GM19397 (cell line): ENCODE measurements at regions not wholly inside any gene's neighbourhood (a gene's known extent, or its start where the extent isn't known, plus 50 kb on each side); places are given as distances from the start of the nearest gene placed in this dataset.
A peak's percentile ranks its signal among the peaks of the same experiment; 100 is the strongest.
"Not testable (repeated sequence)": the region's sequence is repeated elsewhere in the genome, so short reads cannot be mapped to it uniquely, and the experiment has no call there.

Experiments used
- ATAC-seq: cut with Tn5 transposase; IDR thresholded peaks from one replicate; pipeline ENCODE4 v1.9.1; 2021; ENCODE audit warnings: mild to moderate bottlenecking, moderate library complexity; ENCODE audit not compliant: unreplicated experiment

DNA sequence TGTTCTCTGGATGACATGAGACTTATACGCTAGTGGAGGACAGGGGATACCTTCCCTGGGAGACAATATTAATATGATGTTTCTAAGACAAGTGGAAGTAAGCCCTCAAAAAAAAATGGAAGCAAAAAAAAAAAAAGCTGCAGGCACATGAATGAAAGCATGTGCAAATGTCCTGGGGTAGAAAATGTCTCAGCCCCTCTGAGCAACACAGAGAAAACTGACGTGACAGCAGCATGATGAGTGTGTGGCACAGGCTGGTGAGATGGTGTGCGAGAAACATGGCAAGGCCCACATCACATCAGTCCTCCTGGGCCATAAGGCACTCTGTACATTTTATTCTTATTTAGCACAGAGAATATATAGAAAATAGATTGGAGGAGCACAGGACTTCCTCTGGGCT, 254.7 kb upstream of the PFKP start:
- no peak for ATAC-seq

DNA sequence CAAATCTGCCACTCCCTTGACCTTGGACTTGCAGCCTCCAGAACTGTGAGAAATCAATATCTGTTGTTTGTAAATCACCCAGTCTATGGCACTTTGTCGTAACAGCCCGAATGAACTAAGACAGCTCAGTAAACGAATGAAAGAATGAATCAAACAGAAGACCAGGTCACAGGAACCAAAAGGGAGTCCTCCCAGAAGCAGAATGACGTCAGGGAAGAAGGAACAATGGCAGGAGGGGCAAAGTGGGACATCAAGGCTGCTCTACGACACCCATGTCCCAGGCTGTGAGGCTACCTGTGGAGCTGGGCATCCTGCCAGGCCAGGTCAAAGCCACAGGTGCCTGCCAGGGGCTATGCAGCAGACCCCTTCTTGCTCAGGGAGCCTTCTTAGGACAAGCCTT, 267.2 kb upstream of the PFKP start:
- ATAC-seq: no peak

DNA sequence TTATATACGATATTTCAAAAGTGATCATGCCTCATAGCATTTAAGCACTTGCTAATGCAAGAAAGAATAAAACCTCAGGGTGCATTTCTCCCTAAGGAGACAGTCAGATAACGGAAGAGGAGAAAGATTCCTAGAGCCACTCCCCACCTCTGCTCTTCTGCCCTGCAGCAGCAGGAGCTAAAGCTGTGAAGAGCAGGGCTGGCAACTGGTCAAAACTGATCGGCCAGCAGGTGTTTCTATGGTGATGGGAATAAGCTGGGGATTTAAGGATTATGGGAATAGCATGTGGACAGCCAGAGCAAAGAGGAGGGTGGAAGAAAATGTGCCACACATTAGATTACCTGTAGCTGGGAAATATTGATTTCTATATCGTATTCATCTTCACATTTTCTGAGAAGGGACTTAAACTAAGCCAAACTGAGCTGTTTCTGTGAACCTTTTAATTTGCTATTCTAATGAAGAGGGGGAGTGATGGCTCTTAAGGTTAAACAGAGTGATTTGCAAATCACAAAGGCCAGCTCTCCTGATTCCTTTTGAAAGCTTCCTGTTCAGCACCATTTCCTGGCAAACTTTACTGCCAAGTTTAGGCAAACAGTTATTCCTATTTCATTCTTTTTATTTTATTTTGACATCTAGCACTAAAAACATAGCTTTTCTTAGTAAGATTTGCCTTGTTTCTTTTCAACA, 268.9 kb upstream of the PFKP start:
- no peak for ATAC-seq

DNA sequence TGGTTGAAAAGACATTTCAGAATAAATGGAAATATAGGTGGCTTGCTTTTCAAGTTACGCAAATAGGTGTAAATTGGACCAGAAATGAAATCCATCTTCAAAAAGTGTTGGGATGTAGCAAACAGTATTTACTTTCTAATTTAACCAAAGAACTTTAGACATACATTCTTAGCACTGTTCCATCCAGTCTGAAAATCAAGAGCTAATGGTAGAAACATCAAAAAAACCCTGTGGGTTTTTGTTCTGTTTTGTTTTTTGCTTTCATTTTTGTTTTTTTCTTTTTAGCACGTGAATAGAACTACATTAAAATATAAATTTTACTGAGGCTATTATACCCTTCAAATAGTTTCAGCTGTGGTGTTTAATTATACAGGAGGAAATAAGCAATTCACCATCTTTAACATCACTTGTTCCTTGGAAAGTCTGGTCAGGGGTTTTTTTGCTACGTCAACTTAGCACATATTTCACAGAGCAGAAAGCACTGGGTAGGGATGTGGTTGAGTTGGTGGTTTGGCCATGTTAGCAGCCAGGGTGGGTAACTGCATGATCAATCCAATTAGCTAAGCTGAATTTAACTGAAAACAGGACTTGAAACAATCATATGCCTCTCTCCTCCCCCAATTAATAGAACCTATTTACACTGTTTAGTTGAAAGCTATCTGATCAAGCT, 275.4 kb upstream of the PFKP start:
- peak; percentile 89 for ATAC-seq

DNA sequence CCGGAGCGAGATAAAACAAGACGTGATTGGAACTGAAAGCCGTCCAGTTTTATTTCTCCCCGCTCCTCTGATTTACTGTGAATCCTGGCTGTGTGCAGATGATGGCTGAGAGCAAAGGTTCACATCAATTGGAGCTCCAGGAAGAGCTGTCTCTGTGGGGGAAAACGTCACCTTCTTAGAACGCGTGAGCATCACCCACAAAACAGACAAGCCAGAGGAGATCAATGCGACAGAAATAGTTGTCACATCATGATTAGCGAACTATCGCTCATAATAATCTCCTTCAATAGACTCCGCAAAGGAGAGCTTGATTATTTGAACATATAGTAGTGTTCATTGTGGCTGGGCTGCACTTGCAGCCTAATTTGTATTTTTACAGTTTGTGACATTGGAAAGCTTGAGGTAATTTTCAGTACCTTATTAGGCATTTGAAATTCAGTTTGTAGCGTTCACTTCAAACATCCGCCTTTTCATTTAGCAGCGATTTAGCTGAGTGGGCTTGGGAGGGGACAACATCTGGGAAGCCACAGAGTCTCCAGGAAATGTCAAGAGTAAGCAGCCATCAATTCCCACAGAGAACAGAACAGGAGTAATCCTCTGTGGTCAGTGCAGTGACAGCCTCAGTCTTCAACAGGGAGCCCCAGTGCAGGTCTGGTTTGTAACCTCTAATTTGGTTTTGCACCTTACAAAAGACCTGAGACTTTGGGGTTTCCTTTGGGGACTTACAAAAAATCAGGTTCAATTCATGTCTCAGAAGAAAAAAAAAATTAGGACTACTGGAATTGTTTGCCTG, 276.8 kb upstream of the PFKP start:
- ATAC-seq: no peak

DNA sequence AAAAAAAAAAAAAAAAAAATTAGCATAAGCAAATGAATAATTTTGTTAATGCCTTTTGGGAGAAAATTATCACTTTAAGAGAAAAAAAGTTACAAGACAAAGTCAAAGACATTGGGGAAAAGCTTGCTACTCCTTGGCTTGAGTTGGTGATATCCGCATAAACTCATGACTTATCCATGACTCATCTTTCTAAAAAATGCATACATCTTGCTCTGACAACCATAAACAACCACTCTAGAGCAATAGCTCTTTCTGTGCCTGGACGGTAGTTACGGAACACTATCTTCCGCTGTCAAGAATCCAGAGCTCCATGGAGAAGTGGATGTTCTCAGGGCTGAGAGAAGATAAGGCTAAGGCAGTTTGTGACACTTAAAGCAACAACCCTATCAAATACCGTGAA, 281.1 kb upstream of the PFKP start:
- no peak for ATAC-seq

DNA sequence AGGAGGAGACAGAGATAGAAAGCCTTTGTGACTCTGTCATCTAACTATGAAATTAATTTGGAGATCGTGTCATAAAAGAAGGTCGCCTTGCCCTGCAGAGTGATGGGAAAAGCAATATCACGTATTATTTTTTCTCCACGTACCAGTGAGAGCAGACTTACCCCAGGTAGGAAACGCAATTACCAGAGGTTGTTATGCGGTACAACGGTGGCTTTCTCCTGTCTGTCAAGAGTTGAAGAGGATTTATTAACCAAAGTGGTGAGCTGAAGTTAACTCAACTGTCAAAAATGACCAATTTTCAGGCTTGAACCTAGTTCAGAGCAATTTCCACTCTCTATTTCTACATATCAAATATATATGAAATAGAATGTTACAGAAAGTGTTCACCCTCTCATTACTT, 282.6 kb upstream of the PFKP start:
- ATAC-seq: no peak

DNA sequence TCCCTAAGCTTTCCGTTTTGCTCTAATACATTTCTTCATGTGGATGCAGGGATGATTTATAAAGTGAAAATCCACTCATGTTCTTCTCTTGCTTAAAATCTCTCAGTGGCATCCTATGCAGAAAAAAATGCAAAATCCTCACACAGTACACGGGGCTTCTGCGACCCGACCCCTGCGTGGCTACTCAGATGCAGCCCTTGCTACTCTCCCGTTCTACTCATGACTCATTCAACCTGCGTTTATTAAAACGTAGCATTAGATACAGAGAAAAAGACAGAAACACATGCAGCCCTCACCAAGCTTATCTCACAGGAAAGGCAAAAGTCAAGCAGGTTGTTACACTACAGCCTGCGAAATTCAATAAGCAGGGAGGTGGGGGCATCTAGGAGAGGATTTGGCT, 284.4 kb upstream of the PFKP start:
- ATAC-seq: no peak

DNA sequence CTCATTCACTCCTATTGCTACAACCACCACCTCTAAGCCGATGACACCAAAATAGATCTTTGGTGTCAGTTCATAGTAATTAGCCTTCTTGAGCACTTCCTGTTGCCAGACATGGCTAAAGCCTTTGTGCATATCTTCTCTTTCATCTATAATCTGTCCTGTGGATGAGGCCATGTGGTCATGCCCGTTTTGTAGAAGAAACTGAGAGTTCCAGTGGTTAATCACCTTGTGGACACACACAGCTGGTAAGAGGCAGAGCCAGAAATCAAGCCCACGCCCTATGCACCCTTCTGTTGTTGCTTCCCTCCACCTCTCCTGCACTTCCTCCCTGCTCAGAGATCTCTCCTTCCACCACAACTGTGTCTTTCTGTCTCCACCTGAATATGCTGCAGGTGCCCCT, 285.1 kb upstream of the PFKP start:
- ATAC-seq: no peak

DNA sequence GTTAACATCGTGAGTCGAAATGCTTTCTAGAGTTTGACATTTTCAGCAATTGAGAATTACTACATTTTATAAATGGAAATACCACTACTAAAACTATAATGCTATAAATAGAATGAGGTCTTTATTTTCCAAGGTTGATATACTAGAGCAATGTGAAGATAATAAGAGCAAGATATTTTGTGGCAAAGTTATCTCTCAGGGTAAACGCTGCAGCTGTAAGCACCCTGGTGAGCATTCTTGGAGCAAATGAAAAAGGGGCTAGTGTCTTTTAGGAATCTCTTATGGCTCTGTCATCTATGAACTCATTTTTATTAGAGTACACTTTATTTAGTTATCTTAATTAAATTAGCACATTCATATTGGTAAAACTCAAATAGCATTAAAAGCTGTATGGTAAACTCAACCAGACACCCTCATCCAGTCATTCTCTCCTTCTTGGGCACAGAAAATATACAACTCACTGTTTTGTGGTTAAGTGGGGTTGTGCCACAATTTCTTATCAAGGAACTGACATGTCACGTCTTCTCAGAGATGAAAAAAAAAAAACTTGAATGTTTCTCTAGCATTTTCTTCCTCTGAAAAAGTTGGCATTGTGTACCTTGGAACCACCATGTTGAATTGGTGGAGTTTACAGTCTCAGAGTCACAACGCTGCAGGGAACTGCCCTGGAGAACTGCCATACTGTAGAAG, 289.5 kb upstream of the PFKP start:
- ATAC-seq: no peak

DNA sequence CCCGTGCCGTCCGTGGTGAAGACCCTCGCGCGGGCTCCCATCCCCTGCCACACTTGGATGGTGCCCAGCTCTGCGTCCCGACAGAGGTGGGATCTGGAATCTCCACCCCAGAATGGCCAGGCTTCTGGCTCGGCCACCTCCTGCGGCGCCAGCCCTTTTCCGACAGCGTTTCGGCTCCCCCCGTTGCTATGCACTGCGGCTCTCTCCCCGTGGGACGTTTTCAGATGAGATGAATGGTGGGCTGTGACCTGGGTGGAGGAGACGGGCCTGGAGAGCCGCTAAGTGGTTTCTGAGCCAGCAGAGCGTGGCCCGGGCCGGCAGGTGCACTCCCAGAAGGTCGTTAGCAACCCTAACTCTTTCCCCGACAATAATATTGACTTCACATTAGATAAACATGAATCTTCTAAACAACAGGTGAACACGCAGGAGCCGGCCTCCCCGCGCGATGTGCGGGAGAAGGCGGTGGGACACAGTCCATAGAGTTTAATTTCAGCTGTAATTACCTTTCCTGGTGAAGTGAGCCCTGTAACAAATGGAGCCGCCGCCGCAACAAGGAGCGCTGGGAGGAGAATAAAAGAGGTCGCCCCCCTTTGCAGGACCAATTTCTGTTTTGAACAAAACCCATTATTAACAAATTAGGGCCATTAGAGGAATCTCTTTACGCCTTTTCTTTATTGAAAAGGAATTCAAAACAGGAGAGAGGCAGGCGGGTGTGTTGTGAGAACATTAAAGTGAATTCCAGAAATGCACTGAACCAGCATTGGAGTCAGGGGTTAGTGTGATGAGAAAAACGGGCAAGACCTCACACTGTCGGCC, 294.3 kb upstream of the PFKP start:
- no peak for ATAC-seq

DNA sequence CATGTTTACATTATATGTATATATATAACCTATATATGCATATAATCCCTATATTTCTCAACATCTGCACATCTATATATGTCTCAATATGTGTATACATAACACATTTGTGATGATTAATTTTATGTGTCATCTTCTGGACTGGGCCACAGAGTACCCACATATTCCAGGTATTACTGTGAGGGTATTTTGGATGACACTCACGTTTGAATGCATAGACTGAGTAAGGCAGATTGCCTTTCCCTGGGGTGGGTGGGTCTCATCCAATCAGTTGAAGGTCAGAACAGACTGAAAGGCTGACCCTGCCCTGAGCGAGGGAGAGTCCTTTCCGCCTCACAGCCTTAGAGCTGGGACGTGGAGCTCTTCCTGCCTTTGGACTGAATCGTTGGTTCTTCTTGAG, 295.2 kb upstream of the PFKP start:
- ATAC-seq: no peak

DNA sequence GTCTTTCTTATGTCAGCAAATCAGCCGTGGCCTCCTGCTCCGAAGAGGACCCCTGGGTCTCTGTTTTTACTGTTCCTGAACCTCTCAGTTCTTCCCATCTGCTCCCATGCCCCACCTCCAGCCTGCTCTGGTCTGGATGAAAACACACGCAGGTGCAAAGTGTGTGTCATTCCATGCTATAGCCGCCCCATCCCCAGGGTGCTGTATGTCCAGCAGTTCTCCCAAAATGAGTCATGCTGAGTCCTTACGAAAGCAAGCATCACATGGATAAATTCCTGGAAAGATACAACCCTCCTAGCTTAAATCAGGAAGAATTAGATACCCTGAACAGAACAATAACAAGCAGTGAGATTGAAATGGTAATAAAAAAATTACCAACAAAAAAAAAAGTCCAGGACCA, 300.1 kb upstream of the PFKP start:
- ATAC-seq: not testable (repeated sequence)

DNA sequence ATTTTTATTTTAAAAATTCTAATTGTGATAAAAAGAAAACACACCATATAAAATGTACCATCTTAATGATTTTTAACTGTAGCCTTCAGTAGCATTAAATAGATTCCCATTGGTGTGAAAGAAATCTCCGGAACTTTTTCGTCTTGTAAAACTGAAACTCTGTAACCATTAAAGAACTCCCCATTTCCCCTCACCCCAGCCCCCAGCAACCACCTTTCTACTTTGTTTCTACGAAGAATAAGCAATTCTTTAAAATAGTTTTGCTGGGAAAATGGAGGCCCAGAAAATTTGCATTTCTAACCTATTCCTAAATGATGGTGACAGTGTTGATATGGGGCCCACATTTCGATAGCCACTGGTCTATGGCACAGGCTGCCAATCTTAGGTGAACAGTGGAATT, 305.4 kb upstream of the PFKP start:
- no peak for ATAC-seq

DNA sequence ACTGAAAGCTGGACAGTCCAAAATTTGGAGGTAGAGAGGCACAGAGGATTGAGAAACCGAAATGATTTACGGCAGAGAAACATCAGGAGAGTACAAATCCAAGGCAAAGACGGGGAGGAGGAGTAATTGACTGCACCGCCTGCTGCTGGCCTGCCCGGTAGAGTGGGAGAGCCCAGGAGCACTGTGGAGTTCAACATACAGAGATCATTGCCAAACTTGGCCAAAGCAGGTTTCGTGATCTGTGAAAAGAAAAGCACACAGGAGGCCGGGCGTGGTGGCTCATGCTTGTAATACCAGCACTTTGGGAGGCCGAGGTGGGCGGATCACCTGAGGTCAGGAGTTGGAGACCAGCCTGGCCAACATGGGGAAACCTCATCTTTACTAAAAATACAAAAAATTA, 306.0 kb upstream of the PFKP start:
- ATAC-seq: no peak

DNA sequence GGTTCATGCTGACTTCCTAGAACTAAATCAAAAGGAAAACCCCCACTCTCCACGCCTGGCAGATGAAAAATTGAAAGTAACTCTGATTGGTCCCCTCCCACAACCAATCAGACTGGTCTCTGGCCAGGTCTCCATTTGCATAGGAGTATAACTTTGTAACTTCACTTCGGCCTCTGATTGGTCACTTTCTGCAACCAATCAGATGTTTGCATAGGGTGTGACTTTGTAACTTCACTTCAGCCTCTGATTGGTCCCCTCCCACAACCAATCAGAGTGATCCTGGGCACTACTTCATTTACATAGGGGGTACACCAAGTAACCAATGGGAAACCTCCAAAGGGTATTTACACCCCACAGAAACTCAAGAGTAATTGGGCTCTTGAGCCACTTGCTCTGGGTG, 306.6 kb upstream of the PFKP start:
- no peak for ATAC-seq

DNA sequence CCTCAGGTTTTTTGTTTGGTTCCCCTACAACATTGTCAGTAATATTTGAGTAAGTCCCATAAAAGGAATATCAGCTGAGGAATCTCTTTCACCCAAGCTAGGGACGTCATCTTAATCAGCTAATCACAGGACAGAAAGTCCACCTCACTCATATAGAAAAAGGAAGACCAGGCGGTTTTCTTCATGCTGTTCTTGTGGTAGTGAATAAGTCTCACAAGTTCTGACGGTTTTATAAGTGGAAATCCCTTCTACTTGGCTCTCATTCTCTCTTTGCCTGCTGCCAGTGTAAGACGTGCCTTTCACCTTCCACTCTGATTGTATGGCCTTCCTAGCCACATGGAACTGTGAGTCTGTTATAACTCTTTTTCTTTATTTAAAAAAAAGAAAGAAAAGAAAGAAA, 308.1 kb upstream of the PFKP start:
- no peak for ATAC-seq

DNA sequence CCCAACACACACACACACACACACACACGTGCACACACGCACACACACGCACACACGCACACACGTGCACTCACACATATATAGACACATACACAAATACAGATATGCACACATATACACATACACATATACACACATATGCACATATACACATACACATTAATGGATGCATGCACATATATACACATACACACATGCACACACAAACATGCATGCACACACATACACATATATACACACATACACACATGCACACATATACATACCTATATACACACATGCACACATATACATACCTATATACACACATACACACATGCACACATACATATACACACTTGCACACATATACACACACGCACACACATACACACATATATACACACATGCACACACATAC, 312.4 kb upstream of the PFKP start:
- ATAC-seq: no peak

DNA sequence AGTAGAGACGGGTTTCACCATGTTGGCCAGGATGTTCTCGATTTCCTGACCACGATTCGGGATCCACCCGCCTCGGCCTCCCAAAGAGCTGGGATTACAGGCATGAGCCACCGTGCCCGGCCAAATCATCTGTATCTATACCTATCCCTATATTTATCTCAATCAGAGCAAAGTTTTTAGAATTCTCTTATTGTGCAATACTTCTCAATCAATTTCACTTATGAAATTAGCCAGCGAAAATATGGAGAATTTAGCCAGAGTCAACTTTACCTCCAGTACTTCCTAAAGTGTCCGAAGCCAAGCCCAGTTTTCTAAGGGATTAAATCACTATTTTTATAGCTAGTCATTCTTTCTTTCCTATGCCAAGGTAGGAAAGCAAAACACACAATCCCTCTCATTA, 319.1 kb upstream of the PFKP start:
- ATAC-seq: no peak

DNA sequence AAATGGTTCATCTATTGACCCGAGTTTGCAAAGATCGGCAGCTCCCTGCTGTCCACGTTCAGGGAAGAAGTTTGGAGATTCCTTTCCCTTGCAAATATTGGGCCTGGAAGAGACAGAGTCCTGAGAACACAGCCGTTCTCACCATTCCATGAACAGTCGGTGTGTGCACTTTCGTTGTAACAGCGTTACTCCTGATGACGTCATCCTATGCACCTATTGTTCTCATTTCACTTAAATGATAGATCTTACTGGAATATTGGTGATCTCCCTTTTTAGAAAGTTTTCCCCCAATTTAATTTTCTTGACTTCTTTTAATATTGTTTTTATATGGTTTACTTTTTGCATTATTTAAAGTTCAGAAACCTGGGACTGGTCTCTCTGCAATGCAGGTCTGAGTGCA, 320.7 kb upstream of the PFKP start:
- no peak for ATAC-seq

DNA sequence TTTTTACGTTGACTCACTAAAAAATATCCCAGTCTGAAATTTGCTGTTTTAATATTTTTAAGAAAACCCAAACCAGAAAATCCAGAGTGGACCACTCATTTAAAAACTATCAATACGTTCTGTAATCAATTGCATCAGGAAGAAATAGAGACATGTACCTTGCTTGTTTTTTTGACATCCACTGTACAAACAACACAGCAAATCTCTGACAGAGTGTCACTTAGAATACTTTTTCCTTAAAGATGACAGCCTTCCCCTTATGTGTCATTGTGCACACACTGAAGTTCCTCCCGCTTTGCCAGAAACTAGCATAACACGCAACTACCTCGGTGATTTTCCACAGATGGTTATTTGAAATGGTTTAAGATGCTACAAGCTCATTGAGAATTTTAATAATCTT, 321.7 kb upstream of the PFKP start:
- no peak for ATAC-seq
